Activated CD8-positive, alpha-beta memory T cell treated with anti-CD3 and anti-CD28 coated beads for 36 hours (primary cell): ENCODE measurements at regions not wholly inside any gene's neighbourhood (a gene's known extent, or its start where the extent isn't known, plus 50 kb on each side); places are given as distances from the start of the nearest gene placed in this dataset.
"Not testable (repeated sequence)": the region's sequence is repeated elsewhere in the genome, so short reads cannot be mapped to it uniquely, and the experiment has no call there.

ENCODE experiments used
- CTCF ChIA-PET: fragments of 350-600 bp; sonication (Branson Sonifier 250); formaldehyde crosslinking; loops from one replicate; lab custom pipeline; 2021; ENCODE audit warnings: antibody characterized with exemption; lab: Charles Lee
- POLR2A ChIA-PET: fragments of 350-600 bp; sonication (Branson Sonifier 250); formaldehyde crosslinking; loops from one replicate; lab custom pipeline; 2021; ENCODE audit warnings: antibody characterized with exemption; lab: Charles Lee

DNA sequence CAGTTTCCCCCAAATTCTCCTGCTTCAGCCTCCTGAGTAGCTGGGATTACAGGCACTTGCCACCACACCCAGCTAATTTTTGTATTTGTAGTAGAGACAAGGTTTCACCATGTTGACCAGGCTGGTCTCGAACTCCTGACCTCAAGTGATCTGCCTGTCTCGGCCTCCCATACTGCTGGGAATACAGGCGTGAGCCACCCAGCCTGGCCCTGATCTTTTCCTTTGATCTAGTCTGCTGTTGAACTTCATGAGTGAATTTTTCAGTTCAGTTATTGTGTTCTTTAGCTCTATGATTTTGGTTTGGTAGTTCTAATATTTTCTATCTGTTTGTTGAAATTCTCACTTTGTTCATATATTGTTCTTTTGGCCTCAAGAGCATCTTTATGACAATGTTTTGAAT, 83.4 kb upstream of the RAP2C start:
- CTCF ChIA-PET, POLR2A ChIA-PET: not testable (repeated sequence)

- POLR2A ChIA-PET = no interaction called here
- CTCF ChIA-PET = no interaction called here
These were observed 75.7 kb upstream of the RAP2C start for GRCh38 chrX:132294776-132295495.

- CTCF ChIA-PET = interaction anchor here (2.4 kb wide), 1 partner anchor 320 kb away, joined by 9 read pairs; no protein-coding TSS in a partner anchor
These were observed 74.9 kb upstream of the RAP2C start for GRCh38 chrX:132294192-132294591.

GRCh38 chrX:132292793-132293192, 73.5 kb upstream of the RAP2C start:
- ChIA-PET CTCF (interaction anchor here (0.9 to 2.4 kb wide), 5 partner anchors 8 to 330 kb away, joined by 3 to 9 read pairs (median 3); no protein-coding TSS in a partner anchor), POLR2A (no interaction called here)

More at GRCh38 chrX:132294192-132294591, 74.9 kb upstream of the RAP2C start:
- POLR2A ChIA-PET = no interaction called here

- ChIA-PET CTCF (no interaction called here), POLR2A (no interaction called here)
These were observed 58.8 kb upstream of the RAP2C start for GRCh38 chrX:132277953-132278614.

GRCh38 chrX:132272826-132273225, 53.6 kb upstream of the RAP2C start:
- POLR2A ChIA-PET = no interaction called here
- CTCF ChIA-PET = no interaction called here

- ChIA-PET POLR2A (no interaction called here), CTCF (no interaction called here)
These were observed 52.1 kb upstream of the RAP2C start for GRCh38 chrX:132271311-132271778.

GRCh38 chrX:132270699-132271098, 51.5 kb upstream of the RAP2C start:
- ChIA-PET POLR2A (no interaction called here), CTCF (no interaction called here)

DNA sequence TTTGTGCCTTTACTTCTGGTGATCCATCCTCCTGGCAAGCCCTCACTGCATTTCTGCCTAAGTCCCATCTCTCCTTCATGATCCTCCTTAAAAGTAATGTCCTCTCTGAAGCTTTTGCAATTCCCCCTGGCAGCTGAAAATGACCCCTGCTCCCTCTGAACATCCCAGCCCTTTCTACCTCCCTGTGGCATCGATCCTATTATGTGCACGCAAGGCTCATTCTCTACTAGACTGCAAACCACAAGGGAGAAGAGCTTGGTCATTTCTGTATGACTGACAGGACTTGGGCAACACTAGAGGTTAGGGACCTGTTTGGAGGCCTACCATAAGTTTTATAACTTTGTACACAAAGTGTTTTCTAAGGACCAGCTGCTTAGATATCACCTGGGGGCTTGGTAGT, 50.8 kb upstream of the RAP2C start:
- ChIA-PET POLR2A (no interaction called here), CTCF (interaction anchor here (0.6 kb wide), 1 partner anchor 1732 kb away, joined by 3 read pairs; no protein-coding TSS in a partner anchor)
